ENCODE measurements at regions not wholly inside any gene's neighbourhood (a gene's known extent, or its start where the extent isn't known, plus 50 kb on each side); places are given as distances from the start of the nearest gene placed in this dataset.

- TF ChIP-seq CTCF (IDR thresholded peaks at IDR 0.05), result no peak
- TF ChIP-seq POLR2A (IDR thresholded peaks at IDR 0.05), result no peak
These were observed 647.7 kb downstream of the ZPLD1 start for GRCh38 chr3:103082501-103082900.
